Left lung (tissue), 4 donors: ENCODE measurements at regions not wholly inside any gene's neighbourhood (a gene's known extent, or its start where the extent isn't known, plus 50 kb on each side); places are given as distances from the start of the nearest gene placed in this dataset.

Source experiments
- ATAC-seq: fragments of 200-7000 bp; cut with Tn5 transposase; one replicate; pipeline ENCODE4 v1.9.1; 2020; ENCODE audit warnings: moderate library complexity
- DNase-seq, 4 donors: peaks; one replicate each; pipeline ENCODE4 v3.0.0-alpha.2; 2013 to 2020
- H3K27ac ChIP-seq, 2 donors: fragments of 200-600 bp; sonication (generic) in 1 of 2; one replicate each; pipeline versions ENCODE4 v1.5.0 to v1.8.0; 2020 to 2021
- H3K27me3 ChIP-seq, 2 donors: fragments of 200-600 bp; sonication (generic) in 1 of 2; one replicate each; pipeline versions ENCODE4 v1.5.0 to v1.8.0; 2020 to 2021
- H3K36me3 ChIP-seq, 2 donors: fragments of 200-600 bp; sonication (generic) in 1 of 2; one replicate each; pipeline versions ENCODE4 v1.5.0 to v1.8.0; 2020 to 2021
- H3K4me1 ChIP-seq, 2 donors: fragments of 200-600 bp; one replicate each; pipeline ENCODE4 v1.8.0; 2021
- H3K4me3 ChIP-seq, 2 donors: fragments of 200-600 bp; sonication (generic) in 1 of 2; one replicate each; pipeline versions ENCODE4 v1.5.0 to v1.8.0; 2020 to 2021; ENCODE audit warnings: mild to moderate bottlenecking in 1 of 2
- H3K9me3 ChIP-seq, 2 donors: fragments of 200-600 bp; sonication (generic) in 1 of 2; one replicate each; pipeline versions ENCODE4 v1.5.0 to v1.8.0; 2020 to 2021
- intact Hi-C, 2 donors: fragments of 100-400 bp; cut with DNase I; formaldehyde crosslinking; loops; one replicate each; pipeline versions ENCODE4 v1.11.2 to v1.14.2; 2022
- TF ChIP-seq, protein P1 (sequence below), 2 donors: fragments of 200-600 bp; sonication (generic) in 1 of 2; IDR thresholded peaks; one replicate each; pipeline versions ENCODE4 v1.5.0 to v1.8.0; 2021; ENCODE audit warnings: antibody characterized with exemption in 2 of 2
- donor health status: DM: no; HTN: yes; CAD: no.
- donor health status: DM: no; HTN: no; CAD: no.

DNA sequence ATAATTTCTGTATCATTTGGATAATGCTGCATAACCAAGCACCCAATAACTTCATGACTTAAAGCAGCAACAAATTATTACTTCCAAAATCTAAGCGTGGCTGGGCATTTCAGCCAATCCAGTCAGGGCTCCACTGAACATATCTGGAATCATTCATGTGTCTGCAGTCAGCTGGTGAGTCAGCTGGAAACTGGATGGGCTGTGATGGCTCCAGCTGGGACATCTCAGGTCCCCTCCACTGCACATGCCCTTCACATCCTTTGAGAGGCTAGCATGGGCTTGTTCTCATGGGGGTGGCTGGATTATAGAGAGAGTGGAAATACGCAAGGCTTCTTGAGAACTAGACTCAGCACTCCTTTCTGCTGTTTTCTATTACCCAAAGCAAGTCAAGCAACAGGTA lies 961.9 kb downstream of the DIAPH3 start:
- H3K27me3 ChIP-seq = no peaks in the 10 kb centered on the region
- peaks cover 0 to 2% of the 10 kb centered on the region in 2 donors for H3K9me3 ChIP-seq
- H3K36me3 ChIP-seq = no peaks in the 10 kb centered on the region
- ATAC-seq (no peak), DNase-seq (no peak)
- H3K27ac ChIP-seq = no peak overlapping the region
- no peak overlapping the region for H3K4me3 ChIP-seq
- intact Hi-C loops = no loop called here
- TF ChIP-seq, protein P1, sequence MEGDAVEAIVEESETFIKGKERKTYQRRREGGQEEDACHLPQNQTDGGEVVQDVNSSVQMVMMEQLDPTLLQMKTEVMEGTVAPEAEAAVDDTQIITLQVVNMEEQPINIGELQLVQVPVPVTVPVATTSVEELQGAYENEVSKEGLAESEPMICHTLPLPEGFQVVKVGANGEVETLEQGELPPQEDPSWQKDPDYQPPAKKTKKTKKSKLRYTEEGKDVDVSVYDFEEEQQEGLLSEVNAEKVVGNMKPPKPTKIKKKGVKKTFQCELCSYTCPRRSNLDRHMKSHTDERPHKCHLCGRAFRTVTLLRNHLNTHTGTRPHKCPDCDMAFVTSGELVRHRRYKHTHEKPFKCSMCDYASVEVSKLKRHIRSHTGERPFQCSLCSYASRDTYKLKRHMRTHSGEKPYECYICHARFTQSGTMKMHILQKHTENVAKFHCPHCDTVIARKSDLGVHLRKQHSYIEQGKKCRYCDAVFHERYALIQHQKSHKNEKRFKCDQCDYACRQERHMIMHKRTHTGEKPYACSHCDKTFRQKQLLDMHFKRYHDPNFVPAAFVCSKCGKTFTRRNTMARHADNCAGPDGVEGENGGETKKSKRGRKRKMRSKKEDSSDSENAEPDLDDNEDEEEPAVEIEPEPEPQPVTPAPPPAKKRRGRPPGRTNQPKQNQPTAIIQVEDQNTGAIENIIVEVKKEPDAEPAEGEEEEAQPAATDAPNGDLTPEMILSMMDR (IDR thresholded peaks at IDR 0.05) = no peak
- no peaks in the 10 kb centered on the region for H3K4me1 ChIP-seq

DNA sequence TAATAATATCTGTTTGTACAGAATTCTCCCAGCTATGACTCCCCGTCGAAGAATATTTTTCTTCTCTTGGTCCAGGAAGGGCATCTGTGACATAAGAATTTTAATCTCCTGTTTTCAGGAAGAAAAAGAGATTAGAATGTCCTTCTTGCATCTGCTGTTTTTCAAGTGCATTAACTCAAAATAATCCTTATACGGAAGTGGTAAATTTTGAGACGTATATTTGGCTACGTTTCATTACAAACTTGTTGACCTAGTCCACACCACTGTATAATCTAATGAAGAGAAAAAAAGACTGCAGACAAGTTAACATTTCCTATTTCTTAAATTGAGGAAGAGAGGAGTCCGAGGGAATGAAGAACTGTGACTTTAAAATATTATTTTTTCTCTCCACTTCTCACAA lies 959.9 kb downstream of the DIAPH3 start:
- Histone ChIP-seq H3K27me3 (no peaks in the 10 kb centered on the region), H3K4me3 (no peak overlapping the region), H3K4me1 (no peaks in the 10 kb centered on the region), H3K27ac (no peak overlapping the region), H3K9me3 (peaks cover 0 to 2% of the 10 kb centered on the region in 2 donors), H3K36me3 (no peaks in the 10 kb centered on the region)
- ATAC-seq (no peak), DNase-seq (no peak)
- intact Hi-C loops = no loop called here
- TF ChIP-seq, protein P1 (IDR thresholded peaks at IDR 0.05) = no peak

DNA sequence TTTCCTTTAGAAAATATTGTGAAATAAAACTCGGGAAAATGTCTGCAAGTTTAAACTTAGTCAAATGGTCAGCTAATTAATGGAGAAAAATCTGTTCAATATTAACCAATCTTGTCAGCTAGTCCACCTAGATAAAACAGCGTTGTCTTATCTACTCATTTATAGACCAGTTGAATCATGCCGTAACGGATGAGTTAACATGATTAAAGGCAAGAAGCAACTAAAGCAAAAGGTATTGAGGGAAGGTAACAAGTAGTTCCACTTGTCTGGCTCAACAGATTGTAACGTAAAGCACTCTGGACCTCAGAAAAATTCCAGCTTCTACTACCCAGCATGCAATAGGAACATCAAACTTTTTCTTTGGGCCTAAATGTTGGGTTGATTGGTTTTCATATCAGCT lies 958.2 kb downstream of the DIAPH3 start:
- intact Hi-C loops = no loop called here
- H3K4me3 ChIP-seq = no peak overlapping the region
- no peak overlapping the region for H3K27ac ChIP-seq

DNA sequence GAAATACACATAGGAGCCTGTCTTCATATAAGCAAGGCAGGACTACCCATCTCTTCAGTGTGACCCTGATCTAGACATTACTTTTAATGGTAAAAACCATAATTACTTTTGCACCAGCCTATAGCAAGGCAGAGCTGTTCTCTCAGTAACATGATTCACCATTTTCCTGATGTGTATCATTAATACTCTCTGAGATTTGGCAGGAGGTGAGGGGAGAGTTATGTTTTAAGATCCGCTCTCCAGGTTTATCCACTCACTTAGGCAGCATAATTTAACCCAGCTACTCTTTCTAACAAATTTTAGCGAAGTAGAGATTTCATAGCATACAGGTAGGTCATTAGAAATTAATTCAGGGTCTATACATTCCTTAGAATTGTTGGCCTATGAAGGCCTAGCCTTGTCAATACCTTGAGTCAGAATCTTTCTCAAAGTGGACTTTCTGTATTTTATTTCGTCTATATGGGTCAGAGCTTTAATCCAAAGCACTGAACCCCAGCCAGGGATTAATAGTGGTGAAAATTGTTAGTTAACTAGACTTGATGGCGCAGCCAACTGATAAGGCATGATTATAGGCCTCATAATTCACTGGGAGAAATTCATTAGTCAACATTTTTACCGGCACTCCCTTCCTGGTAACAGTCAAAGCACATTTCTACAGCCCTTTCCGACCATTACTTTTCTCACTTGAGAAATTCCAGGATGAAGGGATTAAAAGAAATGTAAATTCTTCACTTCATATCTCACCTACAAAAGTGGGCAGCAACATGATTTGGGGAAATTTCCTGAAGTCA lies 955.1 kb downstream of the DIAPH3 start:
- DNase-seq = no peak
- intact Hi-C loops = no loop called here
- H3K4me3 ChIP-seq = no peak overlapping the region
- no peaks in the 10 kb centered on the region for H3K36me3 ChIP-seq
- no peaks in the 10 kb centered on the region for H3K4me1 ChIP-seq
- no peaks in the 10 kb centered on the region for H3K9me3 ChIP-seq
- TF ChIP-seq, protein P1 (IDR thresholded peaks at IDR 0.05) = no peak
- ATAC-seq = no peak
- H3K27me3 ChIP-seq = no peaks in the 10 kb centered on the region
- no peak overlapping the region for H3K27ac ChIP-seq

More for the DNA sequence above, 958.2 kb downstream of the DIAPH3 start:
- Histone ChIP-seq H3K9me3 (peaks cover 0 to 2% of the 10 kb centered on the region in 2 donors), H3K4me1 (no peaks in the 10 kb centered on the region), H3K36me3 (no peaks in the 10 kb centered on the region), H3K27me3 (no peaks in the 10 kb centered on the region)
- no peak for DNase-seq
- TF ChIP-seq, protein P1 (IDR thresholded peaks at IDR 0.05) = no peak
- ATAC-seq = no peak

DNA sequence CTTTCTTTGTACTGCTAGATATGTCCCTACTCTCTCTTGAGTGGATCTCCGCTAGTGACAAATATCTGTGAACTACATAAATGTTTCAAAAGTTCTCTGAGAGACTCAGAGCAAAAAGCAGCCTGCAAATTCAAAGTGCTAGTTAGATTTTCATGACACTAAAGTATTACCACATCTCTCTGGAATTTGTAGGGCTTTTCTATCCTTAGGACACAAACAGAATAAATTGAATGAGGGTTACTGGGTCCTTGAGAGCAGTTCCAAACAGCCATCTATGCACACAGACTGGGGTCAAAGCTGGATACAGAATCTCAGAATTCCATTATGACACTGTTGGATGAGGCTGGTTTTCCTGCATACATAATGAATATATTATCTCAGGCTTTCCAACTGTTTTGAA lies 953.2 kb downstream of the DIAPH3 start:
- DNase-seq (peak in 2 of 4 donors; percentile 6 to 8), ATAC-seq (no peak)
- Histone ChIP-seq H3K4me3 (no peak overlapping the region), H3K27me3 (no peaks in the 10 kb centered on the region), H3K27ac (no peak overlapping the region), H3K9me3 (no peaks in the 10 kb centered on the region), H3K4me1 (no peaks in the 10 kb centered on the region), H3K36me3 (no peaks in the 10 kb centered on the region)
- intact Hi-C loops = no loop called here
- TF ChIP-seq, protein P1 (IDR thresholded peaks at IDR 0.05) = no peak
